A673 (cell line): ENCODE measurements at regions not wholly inside any gene's neighbourhood (a gene's known extent, or its start where the extent isn't known, plus 50 kb on each side); places are given as distances from the start of the nearest gene placed in this dataset.

ENCODE experiments used
- EZH2 ChIP-seq: fragments of 200-600 bp; sonication (generic); IDR thresholded peaks from 2 replicates; pipeline ENCODE4 v1.6.1; 2017; ENCODE audit warnings: borderline replicate concordance, low read depth, mild to moderate bottlenecking, mixed read lengths, antibody characterized with exemption, low read length; ENCODE audit not compliant: poor library complexity, severe bottlenecking
- TF ChIP-seq, protein P1 (sequence below): fragments of 300-800, 200-600 bp; sonication (generic); conservative IDR thresholded peaks from 2 replicates; pipeline ENCODE4 v1.5.1; 2017; ENCODE audit warnings: low read depth, mild to moderate bottlenecking, antibody characterized with exemption, low read length, moderate library complexity, mixed read lengths

DNA sequence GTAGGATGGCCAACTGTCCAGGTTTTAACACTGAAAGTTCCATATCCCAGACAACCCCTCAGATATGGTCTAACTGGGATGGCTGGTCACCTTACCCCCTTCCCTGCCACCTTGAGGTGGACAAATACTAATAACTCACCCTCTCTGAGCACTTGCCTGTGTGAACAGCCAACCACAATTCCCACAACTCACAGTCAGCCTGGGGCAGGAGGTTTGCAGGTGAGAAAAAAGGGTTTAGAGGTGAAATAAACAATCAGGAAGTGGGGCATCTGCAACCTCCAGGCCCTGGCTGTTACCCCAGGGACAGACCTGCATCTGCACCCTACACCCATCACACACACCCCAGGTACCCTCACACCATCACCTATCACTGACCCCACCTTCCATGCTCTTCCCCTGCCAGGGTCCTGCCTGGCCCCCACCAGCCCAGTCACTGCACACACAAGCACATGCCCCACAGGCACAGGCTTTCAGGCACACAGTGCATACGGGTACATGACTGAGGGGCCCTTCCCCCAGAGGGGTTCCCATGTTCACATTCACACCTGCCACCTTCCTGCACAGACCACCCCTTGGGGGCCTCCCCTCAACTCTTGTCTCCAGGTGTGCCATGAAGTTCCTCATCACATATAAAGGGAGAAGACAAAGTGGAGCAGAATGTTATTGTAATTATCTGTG lies 679.5 kb downstream of the MATN1 start:
- TF ChIP-seq, protein P1, sequence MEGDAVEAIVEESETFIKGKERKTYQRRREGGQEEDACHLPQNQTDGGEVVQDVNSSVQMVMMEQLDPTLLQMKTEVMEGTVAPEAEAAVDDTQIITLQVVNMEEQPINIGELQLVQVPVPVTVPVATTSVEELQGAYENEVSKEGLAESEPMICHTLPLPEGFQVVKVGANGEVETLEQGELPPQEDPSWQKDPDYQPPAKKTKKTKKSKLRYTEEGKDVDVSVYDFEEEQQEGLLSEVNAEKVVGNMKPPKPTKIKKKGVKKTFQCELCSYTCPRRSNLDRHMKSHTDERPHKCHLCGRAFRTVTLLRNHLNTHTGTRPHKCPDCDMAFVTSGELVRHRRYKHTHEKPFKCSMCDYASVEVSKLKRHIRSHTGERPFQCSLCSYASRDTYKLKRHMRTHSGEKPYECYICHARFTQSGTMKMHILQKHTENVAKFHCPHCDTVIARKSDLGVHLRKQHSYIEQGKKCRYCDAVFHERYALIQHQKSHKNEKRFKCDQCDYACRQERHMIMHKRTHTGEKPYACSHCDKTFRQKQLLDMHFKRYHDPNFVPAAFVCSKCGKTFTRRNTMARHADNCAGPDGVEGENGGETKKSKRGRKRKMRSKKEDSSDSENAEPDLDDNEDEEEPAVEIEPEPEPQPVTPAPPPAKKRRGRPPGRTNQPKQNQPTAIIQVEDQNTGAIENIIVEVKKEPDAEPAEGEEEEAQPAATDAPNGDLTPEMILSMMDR, result no peak
- TF ChIP-seq EZH2, result no peak
